ENCODE measurements at regions not wholly inside any gene's neighbourhood (a gene's known extent, or its start where the extent isn't known, plus 50 kb on each side); places are given as distances from the start of the nearest gene placed in this dataset.

DNA sequence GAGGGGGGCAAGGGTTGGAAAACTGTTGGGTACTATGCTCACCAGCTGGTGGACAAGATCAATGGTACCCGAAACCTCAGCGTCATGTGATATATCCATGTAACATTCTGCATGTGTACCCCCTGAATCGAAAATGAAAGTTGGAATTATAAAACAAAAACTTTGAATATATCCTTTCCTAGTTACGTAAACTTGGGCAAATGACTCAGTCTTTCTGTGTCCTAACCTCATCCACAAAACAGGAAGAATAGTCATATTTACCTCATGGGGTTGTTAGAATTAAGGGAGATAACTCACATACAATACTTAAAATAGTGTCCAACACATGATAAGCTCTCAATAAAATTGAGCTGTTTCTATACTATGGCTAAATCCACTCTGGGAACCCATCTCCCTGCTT, 620.1 kb upstream of the KIRREL3 start:
- H3K27me3 Mint-ChIP-seq (ENCODE audit: low read depth), result no peaks in the 10 kb centered on the region
- TF ChIP-seq, protein P1, sequence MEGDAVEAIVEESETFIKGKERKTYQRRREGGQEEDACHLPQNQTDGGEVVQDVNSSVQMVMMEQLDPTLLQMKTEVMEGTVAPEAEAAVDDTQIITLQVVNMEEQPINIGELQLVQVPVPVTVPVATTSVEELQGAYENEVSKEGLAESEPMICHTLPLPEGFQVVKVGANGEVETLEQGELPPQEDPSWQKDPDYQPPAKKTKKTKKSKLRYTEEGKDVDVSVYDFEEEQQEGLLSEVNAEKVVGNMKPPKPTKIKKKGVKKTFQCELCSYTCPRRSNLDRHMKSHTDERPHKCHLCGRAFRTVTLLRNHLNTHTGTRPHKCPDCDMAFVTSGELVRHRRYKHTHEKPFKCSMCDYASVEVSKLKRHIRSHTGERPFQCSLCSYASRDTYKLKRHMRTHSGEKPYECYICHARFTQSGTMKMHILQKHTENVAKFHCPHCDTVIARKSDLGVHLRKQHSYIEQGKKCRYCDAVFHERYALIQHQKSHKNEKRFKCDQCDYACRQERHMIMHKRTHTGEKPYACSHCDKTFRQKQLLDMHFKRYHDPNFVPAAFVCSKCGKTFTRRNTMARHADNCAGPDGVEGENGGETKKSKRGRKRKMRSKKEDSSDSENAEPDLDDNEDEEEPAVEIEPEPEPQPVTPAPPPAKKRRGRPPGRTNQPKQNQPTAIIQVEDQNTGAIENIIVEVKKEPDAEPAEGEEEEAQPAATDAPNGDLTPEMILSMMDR (conservative IDR thresholded peaks at IDR 0.05), result no peak

DNA sequence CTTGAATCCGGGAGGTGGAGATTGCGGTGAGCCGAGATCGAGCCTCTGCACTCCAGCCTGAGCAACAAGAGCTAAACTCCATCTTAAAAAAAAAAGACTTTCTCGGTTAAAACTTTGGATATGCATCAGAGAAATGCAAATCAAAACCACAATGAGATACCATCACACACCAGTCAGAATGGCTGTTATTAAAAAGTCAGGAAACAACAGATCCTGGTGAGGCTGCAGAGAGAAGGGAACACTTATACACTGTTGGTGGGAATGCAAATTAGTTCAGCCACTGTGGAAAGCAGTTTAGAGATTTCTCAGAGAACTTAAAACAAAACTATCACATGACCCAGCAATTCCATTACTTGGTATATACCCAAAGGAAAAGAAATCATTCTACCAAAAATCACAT, 619.4 kb upstream of the KIRREL3 start:
- TF ChIP-seq, protein P1 (conservative IDR thresholded peaks at IDR 0.05), result no peak
- no peaks in the 10 kb centered on the region for H3K36me3 Mint-ChIP-seq (ENCODE audit: low read depth)
- no peak for DNase-seq (ENCODE audit: low read depth, low spot score)
- no peaks in the 10 kb centered on the region for H3K27me3 Mint-ChIP-seq (ENCODE audit: low read depth)
- peaks cover 12% of the 10 kb centered on the region for H3K4me1 Mint-ChIP-seq
- H3K4me3 Mint-ChIP-seq, result no peak overlapping the region
- H3K9me3 Mint-ChIP-seq, result peaks cover 6% of the 10 kb centered on the region
- H3K27ac Mint-ChIP-seq (ENCODE audit: unreplicated experiment), result no peak overlapping the region

More for the DNA sequence above, 620.1 kb upstream of the KIRREL3 start:
- no peak for DNase-seq (ENCODE audit: low read depth, low spot score)
- Mint-ChIP-seq H3K9me3 (peaks cover 6% of the 10 kb centered on the region), H3K27ac (ENCODE audit: unreplicated experiment) (no peak overlapping the region), H3K4me1 (peaks cover 19% of the 10 kb centered on the region), H3K36me3 (ENCODE audit: low read depth) (no peaks in the 10 kb centered on the region), H3K4me3 (no peak overlapping the region)

DNA sequence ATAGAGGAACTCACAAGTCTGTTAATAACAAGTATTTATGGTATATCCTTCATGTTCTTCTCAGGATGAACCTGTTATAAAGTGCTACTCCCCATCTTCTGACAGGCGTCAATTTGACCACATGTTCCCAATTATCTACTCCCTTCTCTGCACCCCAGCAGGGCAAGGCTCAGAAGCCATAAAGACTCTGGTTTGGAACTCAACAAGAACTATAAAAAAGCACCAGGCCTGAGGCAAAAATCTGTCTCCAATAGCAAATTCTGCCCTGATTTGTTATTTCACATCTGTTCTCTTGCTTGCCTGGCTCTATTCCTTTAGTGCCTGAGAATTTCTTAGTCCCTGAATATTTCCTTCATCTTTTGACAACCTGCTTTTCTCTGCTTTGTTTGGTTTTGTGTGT, 618.2 kb upstream of the KIRREL3 start:
- peaks cover 3% of the 10 kb centered on the region for H3K4me1 Mint-ChIP-seq
- no peak overlapping the region for H3K4me3 Mint-ChIP-seq
- no peaks in the 10 kb centered on the region for H3K36me3 Mint-ChIP-seq (ENCODE audit: low read depth)
- no peak overlapping the region for H3K27ac Mint-ChIP-seq (ENCODE audit: unreplicated experiment)
- H3K9me3 Mint-ChIP-seq, result peaks cover 6% of the 10 kb centered on the region
- DNase-seq (ENCODE audit: low read depth, low spot score), result no peak
- no peaks in the 10 kb centered on the region for H3K27me3 Mint-ChIP-seq (ENCODE audit: low read depth)
- TF ChIP-seq, protein P1 (conservative IDR thresholded peaks at IDR 0.05), result no peak

DNA sequence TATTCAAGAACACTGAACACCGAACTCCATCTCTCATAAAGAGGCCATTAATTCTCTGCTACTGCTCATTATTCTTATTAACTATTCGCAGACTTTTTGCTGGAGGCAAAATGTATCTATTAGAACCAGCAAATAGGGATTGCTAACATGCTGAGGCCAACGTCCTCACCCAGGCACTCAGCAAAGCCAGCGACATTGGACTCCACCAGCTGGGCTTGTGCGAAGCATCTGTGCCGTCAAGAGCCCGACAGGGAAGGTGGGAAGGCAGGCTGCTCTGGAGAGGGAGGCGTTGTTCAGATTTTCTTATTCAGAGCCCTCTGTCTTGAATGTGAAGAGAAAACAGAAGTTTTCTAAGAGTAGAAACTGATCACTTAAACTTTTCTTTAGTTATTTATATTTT, 615.6 kb upstream of the KIRREL3 start:
- Mint-ChIP-seq H3K9me3 (peaks cover 6% of the 10 kb centered on the region), H3K36me3 (ENCODE audit: low read depth) (no peaks in the 10 kb centered on the region), H3K4me1 (peaks cover 8% of the 10 kb centered on the region), H3K4me3 (no peak overlapping the region), H3K27me3 (ENCODE audit: low read depth) (no peaks in the 10 kb centered on the region), H3K27ac (ENCODE audit: unreplicated experiment) (no peak overlapping the region)
- TF ChIP-seq, protein P1 (conservative IDR thresholded peaks at IDR 0.05), result no peak
- no peak for DNase-seq (ENCODE audit: low read depth, low spot score)

DNA sequence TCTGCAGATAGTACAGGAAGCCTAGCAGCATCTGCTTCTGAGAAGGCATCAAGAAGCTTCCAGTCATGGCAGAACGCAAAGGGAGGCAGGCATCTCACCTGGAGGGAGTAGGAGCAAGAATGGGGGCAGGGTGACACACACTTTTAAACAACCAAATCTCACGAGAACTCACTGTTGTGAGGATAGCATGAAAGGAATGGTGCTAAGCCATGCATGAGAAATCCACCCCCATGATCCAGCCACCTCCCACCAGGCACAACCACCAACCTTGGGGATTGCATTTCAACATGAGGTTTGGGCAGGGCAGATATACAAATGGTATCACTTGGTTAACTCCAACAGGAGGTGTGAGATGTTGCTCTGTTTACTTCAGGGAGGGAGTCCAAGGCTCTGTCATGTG, 612.0 kb upstream of the KIRREL3 start:
- TF ChIP-seq, protein P1 (conservative IDR thresholded peaks at IDR 0.05), result no peak
- Mint-ChIP-seq H3K9me3 (no peaks in the 10 kb centered on the region), H3K27me3 (ENCODE audit: low read depth) (no peaks in the 10 kb centered on the region), H3K4me1 (peaks cover 8% of the 10 kb centered on the region), H3K4me3 (no peak overlapping the region), H3K27ac (ENCODE audit: unreplicated experiment) (no peak overlapping the region), H3K36me3 (ENCODE audit: low read depth) (no peaks in the 10 kb centered on the region)
- no peak for DNase-seq (ENCODE audit: low read depth, low spot score)

Measured in neural crest cell (in vitro differentiated cells).